CD4-positive, alpha-beta T cell treated with Interleukin-1 beta for 1 hour (primary cell): ENCODE measurements at regions not wholly inside any gene's neighbourhood (a gene's known extent, or its start where the extent isn't known, plus 50 kb on each side); places are given as distances from the start of the nearest gene placed in this dataset.
"Not testable (repeated sequence)": the region's sequence is repeated elsewhere in the genome, so short reads cannot be mapped to it uniquely, and the experiment has no call there.

Source experiments
- DNase-seq, 2 donors: peaks; one replicate each; pipeline ENCODE4 v3.0.0-alpha.2; 2020 to 2022

GRCh38 chr12:86723326-86723725 is 467.1 kb upstream of the MGAT4C start:
- no peak for DNase-seq

DNA sequence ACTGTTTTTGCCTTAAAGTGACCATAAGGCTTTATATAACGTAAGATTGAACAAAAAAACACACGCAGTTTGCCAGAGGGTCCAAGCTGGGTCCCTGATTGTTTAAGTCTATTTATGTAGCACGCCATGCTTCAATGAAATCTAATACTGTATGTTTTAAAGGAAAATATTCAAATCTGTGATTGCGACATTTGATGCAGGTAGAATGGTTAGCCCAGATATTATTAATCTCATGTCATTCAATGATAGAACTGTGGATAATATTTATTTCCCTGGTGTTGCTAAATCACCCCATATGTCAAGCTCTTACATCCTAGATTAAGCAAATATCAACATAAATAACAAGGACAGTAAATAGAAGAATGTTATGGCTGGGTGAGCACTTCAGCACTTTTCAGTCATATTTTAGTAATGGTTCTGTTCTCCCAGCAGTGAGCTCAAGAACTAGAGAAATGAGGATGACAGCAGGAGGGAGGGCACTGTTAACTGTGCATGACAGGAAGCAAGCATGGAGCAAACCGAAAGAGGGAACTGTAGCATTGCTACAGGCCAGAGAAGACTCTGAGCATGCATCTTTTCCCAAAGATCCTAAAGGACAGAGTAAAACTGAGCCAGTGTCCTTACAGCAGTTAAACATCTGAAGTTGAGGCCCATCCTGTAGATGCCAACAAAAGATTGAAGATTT is 465.7 kb upstream of the MGAT4C start:
- no peak for DNase-seq

DNA sequence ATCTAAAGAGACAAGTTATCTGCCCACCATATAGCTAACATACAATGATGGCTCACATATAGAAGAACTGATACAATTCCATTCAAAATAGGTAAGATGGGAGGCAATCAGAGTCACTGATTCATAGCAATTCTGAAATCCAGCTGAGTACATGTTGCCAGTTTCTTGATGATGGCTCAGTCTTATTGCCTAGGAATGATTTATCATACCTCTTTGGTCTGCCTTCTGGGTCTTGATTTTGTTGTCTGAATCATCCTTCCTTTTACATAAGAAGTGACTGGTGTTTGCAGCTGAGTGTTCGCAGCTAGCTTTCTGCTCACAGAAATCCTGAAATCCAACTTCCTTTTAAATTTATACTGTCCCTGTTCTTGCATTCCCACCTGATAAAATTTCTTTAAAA is 463.2 kb upstream of the MGAT4C start:
- no peak for DNase-seq

DNA sequence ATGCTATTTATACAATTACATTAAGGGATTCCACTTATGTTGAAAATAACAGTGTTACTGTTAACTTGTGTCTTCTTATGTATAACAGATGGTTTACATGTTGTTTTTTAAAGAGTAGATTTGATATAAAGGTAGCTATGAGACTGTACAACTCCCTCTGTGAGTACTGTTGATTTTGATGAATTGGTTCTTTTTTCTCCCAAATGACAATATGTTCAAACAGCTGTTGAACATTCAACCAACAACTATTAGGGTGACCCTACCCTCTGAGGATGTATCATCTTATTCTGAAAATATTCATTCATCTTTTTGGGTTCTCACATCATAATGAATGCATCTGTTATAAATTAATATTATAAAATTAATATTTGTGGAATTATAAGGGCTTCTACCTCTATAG is 456.9 kb upstream of the MGAT4C start:
- DNase-seq: no peak

- no peak for DNase-seq
These were observed 456.2 kb upstream of the MGAT4C start for GRCh38 chr12:86712425-86712843.

GRCh38 chr12:86711731-86712130 is 455.5 kb upstream of the MGAT4C start:
- DNase-seq: no peak

DNA sequence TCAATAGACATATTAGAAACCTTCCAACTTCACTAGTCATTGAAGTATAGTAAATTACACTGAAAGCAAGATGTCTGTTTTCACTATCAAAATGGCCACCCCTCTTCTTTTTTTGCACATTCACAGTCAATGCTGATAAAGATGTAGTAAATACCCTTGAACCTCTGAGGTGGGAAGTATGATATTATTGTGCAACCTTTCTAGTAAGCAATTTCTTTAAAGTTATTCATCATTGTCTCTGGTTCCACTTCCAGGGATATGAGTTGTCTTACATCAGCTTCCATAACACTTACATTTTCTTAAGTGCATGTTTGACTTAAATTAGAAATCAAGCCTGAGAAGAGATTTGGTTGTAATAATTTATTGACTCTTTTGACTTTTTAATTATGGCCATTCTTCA is 453.9 kb upstream of the MGAT4C start:
- no peak for DNase-seq

- DNase-seq: not testable (repeated sequence)
These were observed 452.8 kb upstream of the MGAT4C start for GRCh38 chr12:86709017-86709416.

- DNase-seq: no peak
These were observed 442.4 kb upstream of the MGAT4C start for GRCh38 chr12:86698641-86698980.

GRCh38 chr12:86697916-86698640 is 441.9 kb upstream of the MGAT4C start:
- DNase-seq: no peak

- DNase-seq: no peak
These were observed 427.5 kb upstream of the MGAT4C start for GRCh38 chr12:86683568-86684304.

DNA sequence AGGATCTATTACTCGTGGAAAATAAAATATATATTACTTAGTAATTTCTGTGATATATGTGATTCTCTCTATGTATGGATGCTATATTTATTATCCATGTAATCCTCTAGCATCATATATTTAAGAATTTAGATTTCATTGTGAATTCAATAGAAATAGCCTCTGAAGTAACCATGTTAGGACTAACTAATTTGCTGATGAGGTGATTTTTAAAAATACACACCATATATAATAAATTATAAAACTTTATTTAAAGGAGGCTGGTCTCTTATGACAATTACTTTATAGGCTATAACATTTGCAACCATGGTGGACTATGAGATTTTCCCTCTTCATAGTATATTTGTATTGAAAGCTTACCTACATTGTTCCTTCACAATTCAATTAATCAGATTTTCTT is 424.9 kb upstream of the MGAT4C start:
- DNase-seq: no peak

DNA sequence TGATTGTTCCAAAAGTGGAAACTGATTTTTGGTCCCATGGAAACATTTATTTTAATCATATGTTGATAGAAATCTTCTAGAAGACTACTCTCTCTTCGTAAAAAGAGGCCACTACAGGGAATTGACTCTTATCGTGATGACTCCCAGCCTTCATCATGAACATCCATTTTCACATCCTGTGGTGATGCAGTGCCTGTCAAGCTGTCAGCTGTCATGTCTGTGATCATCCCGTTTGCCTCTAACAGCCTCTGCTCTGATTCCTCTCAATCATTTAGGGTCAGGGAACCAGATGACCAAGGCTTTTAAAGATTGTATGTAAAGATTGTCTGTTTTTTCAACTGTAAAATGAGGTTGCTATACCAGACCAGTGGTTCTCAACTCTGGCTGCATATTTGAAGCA is 419.0 kb upstream of the MGAT4C start:
- no peak for DNase-seq

- DNase-seq: no peak
These were observed 414.8 kb upstream of the MGAT4C start for GRCh38 chr12:86670986-86671385.

DNA sequence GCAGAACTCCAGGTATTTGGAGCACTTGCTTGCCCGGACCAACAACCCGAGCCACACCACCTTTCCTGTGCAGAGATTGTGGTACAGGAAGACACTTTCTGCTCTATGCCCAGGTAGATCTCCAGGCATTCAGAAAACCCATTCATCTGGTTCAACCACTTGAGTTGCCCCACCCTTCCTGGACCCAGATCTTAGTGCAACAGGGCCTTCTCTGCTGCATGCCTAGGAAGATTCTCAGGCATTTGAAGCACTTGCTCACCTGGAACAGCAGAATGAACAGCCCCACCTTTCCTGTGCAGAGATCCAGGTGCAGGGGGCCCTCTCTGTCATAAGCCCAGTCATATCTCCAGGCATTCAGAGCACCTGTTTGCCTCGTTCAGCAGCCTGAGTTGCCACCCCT is 412.8 kb upstream of the MGAT4C start:
- no peak for DNase-seq

DNA sequence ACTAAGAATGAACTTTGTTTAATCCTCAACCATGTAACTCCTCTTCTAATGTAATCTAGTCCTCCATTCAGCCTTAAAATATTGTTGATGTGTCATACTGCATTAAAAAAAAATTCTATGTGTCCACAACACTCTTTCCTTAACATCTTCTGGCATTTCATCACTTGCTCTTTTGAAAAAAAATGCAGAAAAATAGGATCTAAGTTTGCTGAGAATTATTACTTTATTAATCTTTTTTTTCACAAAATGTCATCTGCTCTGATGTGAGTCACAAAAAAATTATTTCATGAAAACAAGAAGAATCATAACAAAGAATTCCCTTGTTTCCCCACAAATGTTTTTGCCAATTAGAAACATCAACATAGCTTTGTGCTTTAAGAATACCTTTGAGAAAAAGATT is 410.1 kb upstream of the MGAT4C start:
- DNase-seq: no peak

DNA sequence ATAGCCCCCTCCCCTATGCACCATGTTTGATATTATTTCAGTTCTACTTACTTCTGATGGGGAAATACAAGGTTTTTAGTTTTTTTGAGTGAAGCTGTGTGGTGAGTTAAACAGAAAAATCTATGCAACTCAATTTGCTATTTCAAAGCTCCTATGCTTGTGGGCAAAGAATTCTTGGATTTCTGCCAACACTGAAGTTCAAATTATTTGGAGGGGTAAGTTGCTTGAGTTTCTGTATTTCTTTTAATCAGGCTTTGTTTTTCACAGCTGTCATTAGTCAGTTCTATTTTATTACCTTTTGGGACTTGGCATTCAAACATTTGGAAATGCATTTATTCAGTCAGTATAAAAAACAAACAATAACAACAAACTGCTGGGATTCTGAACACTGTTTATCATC is 407.5 kb upstream of the MGAT4C start:
- DNase-seq: no peak

- DNase-seq: no peak
These were observed 407.0 kb upstream of the MGAT4C start for GRCh38 chr12:86663173-86663572.

- DNase-seq: no peak
These were observed 406.3 kb upstream of the MGAT4C start for GRCh38 chr12:86662464-86662863.

GRCh38 chr12:86660488-86661147 is 404.4 kb upstream of the MGAT4C start:
- no peak for DNase-seq

DNA sequence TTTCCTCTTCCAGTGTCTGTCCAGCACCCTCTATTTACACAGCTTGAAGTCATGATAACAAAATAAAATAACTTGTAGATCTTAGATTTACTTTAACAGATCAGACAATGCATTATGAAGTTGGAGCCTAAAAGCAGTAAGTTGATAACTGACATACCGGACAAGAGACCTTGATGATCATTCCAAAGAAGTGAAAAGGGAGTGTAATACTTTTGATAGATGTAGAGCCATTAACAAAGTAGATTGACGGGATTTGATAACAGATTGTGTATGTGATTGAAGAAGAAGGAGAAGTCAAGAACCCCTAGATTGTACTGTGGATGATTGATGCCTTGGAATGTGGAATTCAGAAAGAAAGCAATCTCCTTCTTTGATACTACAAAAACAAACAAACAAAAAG is 403.8 kb upstream of the MGAT4C start:
- no peak for DNase-seq

- no peak for DNase-seq
These were observed 402.1 kb upstream of the MGAT4C start for GRCh38 chr12:86658303-86658702.

GRCh38 chr12:86647800-86648199 is 391.6 kb upstream of the MGAT4C start:
- no peak for DNase-seq
